ENCODE measurements at regions not wholly inside any gene's neighbourhood (a gene's known extent, or its start where the extent isn't known, plus 50 kb on each side); places are given as distances from the start of the nearest gene placed in this dataset.

DNA sequence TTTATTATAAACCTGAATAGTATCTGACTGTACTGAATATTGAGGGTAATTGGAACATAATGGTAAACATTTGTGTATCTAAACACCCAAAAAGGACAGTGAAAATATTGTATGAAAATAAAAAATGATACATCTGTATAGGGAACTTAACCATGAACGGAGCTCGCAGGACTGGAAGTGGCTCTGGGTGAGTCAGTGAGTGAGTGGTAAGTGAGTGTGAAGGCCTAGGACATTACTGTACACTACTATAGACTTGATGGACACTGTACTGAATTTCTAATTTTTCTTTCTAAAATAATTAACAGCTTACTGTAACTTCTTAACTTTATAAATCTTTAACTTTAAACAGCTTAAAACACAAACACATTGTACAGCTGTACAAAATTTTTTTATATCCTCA lies 454.5 kb upstream of the FZD8 start:
- ChIA-PET POLR2A (no interaction called here), RAD21 (ENCODE audit: low non-redundant PET in 1 of 2, low total read pairs in 2 of 2, uncharacterized antibody in 2 of 2, unreplicated experiment in 2 of 2) (no interaction called here), CTCF (no interaction called here)
- DNase-seq (ENCODE audit: low read depth, low spot score) (no peak), ATAC-seq (no peak)
- no peak overlapping the region for H2AFZ ChIP-seq (ENCODE audit: low read depth, low read length, poor library complexity, severe bottlenecking)
- H3K36me3 ChIP-seq (ENCODE audit: control insufficient read depth in 1 of 2, insufficient read depth in 2 of 2, low read length in 2 of 2): no peaks in the 10 kb centered on the region
- H3K27ac ChIP-seq (ENCODE audit: low read depth, low read length): no peak overlapping the region
- peaks cover 0 to 10% of the 10 kb centered on the region in 2 experiments; a peak in 1 of 4 replicates for H3K9me3 ChIP-seq (ENCODE audit: control insufficient read depth in 1 of 2, insufficient read depth in 1 of 2, low read depth in 1 of 2, low read length in 2 of 2)
- no peaks in the 10 kb centered on the region for H3K9me2 ChIP-seq (ENCODE audit: insufficient read depth)
- H3K4me1 ChIP-seq (ENCODE audit: control insufficient read depth in 1 of 2, insufficient read depth in 2 of 2, low read length in 2 of 2): no peaks in the 10 kb centered on the region
- H3K4me2 ChIP-seq (ENCODE audit: low read length): no peak overlapping the region
- H3K9ac ChIP-seq (ENCODE audit: low read length): no peak overlapping the region
- no peaks in the 10 kb centered on the region for H4K20me1 ChIP-seq (ENCODE audit: insufficient read depth)
- H3K79me2 ChIP-seq (ENCODE audit: insufficient read depth, low read length): no peaks in the 10 kb centered on the region
- H3K27me3 ChIP-seq (ENCODE audit: insufficient read depth, low read length): no peaks in the 10 kb centered on the region
- TF ChIP-seq, protein P1, sequence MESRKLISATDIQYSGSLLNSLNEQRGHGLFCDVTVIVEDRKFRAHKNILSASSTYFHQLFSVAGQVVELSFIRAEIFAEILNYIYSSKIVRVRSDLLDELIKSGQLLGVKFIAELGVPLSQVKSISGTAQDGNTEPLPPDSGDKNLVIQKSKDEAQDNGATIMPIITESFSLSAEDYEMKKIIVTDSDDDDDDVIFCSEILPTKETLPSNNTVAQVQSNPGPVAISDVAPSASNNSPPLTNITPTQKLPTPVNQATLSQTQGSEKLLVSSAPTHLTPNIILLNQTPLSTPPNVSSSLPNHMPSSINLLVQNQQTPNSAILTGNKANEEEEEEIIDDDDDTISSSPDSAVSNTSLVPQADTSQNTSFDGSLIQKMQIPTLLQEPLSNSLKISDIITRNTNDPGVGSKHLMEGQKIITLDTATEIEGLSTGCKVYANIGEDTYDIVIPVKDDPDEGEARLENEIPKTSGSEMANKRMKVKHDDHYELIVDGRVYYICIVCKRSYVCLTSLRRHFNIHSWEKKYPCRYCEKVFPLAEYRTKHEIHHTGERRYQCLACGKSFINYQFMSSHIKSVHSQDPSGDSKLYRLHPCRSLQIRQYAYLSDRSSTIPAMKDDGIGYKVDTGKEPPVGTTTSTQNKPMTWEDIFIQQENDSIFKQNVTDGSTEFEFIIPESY (IDR thresholded peaks at IDR 0.05; ENCODE audit: extremely low read depth, insufficient replicate concordance, low read length): no peak
- no peak for TF ChIP-seq YY1 (IDR thresholded peaks at IDR 0.05; ENCODE audit: extremely low read depth, insufficient replicate concordance, low read depth, low read length)
- TF ChIP-seq TCF7L2 (IDR thresholded peaks at IDR 0.05; ENCODE audit: borderline replicate concordance, extremely low read depth, insufficient read depth, insufficient read length): no peak
- no peak for TF ChIP-seq SP1 (IDR thresholded peaks at IDR 0.05; ENCODE audit: low read depth)
- no peak for TF ChIP-seq FOSL1 (IDR thresholded peaks at IDR 0.05; ENCODE audit: low read depth)
- TF ChIP-seq ELF1 (IDR thresholded peaks at IDR 0.05; ENCODE audit: borderline replicate concordance, low read depth): no peak
- TF ChIP-seq, protein P2, sequence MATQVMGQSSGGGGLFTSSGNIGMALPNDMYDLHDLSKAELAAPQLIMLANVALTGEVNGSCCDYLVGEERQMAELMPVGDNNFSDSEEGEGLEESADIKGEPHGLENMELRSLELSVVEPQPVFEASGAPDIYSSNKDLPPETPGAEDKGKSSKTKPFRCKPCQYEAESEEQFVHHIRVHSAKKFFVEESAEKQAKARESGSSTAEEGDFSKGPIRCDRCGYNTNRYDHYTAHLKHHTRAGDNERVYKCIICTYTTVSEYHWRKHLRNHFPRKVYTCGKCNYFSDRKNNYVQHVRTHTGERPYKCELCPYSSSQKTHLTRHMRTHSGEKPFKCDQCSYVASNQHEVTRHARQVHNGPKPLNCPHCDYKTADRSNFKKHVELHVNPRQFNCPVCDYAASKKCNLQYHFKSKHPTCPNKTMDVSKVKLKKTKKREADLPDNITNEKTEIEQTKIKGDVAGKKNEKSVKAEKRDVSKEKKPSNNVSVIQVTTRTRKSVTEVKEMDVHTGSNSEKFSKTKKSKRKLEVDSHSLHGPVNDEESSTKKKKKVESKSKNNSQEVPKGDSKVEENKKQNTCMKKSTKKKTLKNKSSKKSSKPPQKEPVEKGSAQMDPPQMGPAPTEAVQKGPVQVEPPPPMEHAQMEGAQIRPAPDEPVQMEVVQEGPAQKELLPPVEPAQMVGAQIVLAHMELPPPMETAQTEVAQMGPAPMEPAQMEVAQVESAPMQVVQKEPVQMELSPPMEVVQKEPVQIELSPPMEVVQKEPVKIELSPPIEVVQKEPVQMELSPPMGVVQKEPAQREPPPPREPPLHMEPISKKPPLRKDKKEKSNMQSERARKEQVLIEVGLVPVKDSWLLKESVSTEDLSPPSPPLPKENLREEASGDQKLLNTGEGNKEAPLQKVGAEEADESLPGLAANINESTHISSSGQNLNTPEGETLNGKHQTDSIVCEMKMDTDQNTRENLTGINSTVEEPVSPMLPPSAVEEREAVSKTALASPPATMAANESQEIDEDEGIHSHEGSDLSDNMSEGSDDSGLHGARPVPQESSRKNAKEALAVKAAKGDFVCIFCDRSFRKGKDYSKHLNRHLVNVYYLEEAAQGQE (IDR thresholded peaks at IDR 0.05; ENCODE audit: low read depth): no peak
- no peak for TF ChIP-seq MAX (IDR thresholded peaks at IDR 0.05)
- no peak for TF ChIP-seq POLR2AphosphoS5 (IDR thresholded peaks at IDR 0.05; ENCODE audit: low read depth, low read length)
- TF ChIP-seq POLR2A (IDR thresholded peaks at IDR 0.05; ENCODE audit: borderline replicate concordance, extremely low read depth, insufficient read depth, insufficient read length): no peak
- no peak for TF ChIP-seq ZNF274 (IDR thresholded peaks at IDR 0.05; ENCODE audit: low read depth, low read length)
- TF ChIP-seq EZH2phosphoT487 (IDR thresholded peaks at IDR 0.05; ENCODE audit: borderline replicate concordance): no peak
- TF ChIP-seq, protein P3, sequence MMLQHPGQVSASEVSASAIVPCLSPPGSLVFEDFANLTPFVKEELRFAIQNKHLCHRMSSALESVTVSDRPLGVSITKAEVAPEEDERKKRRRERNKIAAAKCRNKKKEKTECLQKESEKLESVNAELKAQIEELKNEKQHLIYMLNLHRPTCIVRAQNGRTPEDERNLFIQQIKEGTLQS (IDR thresholded peaks at IDR 0.05): no peak
- TF ChIP-seq, protein P4, sequence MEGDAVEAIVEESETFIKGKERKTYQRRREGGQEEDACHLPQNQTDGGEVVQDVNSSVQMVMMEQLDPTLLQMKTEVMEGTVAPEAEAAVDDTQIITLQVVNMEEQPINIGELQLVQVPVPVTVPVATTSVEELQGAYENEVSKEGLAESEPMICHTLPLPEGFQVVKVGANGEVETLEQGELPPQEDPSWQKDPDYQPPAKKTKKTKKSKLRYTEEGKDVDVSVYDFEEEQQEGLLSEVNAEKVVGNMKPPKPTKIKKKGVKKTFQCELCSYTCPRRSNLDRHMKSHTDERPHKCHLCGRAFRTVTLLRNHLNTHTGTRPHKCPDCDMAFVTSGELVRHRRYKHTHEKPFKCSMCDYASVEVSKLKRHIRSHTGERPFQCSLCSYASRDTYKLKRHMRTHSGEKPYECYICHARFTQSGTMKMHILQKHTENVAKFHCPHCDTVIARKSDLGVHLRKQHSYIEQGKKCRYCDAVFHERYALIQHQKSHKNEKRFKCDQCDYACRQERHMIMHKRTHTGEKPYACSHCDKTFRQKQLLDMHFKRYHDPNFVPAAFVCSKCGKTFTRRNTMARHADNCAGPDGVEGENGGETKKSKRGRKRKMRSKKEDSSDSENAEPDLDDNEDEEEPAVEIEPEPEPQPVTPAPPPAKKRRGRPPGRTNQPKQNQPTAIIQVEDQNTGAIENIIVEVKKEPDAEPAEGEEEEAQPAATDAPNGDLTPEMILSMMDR (IDR thresholded peaks at IDR 0.05 in 2 of 3, conservative IDR thresholded peaks at IDR 0.05 in 1 of 3; ENCODE audit: borderline replicate concordance in 1 of 3, insufficient read depth in 1 of 3, low read depth in 2 of 3, low read length in 2 of 3): no peak
- TF ChIP-seq EGR1 (IDR thresholded peaks at IDR 0.05; ENCODE audit: low read depth): no peak
- BruUV-seq (replicated peaks): no TSS peak
- intact Hi-C loops (cut with micrococcal nuclease): no loop called here
- no peak overlapping the region for H3K4me3 ChIP-seq (replicated peaks in 1 of 2; ENCODE audit: low read depth in 1 of 2, low read length in 2 of 2)
